Mononuclear cell (primary cell): ENCODE measurements at regions not wholly inside any gene's neighbourhood (a gene's known extent, or its start where the extent isn't known, plus 50 kb on each side); places are given as distances from the start of the nearest gene placed in this dataset.
"Not testable (repeated sequence)": the region's sequence is repeated elsewhere in the genome, so short reads cannot be mapped to it uniquely, and the experiment has no call there.

Experiments used
- H3K27me3 ChIP-seq: 2 replicates; pipeline ENCODE4 v1.6.0; 2011; ENCODE audit warnings: low read length, control low read depth; ENCODE audit not compliant: insufficient read depth
- H3K4me1 ChIP-seq: 2 replicates; pipeline ENCODE4 v1.5.1; 2011; ENCODE audit warnings: mild to moderate bottlenecking, low read length, control low read depth; ENCODE audit not compliant: insufficient read depth
- H3K4me3 ChIP-seq: 2 replicates; pipeline ENCODE4 v1.5.1; 2011; ENCODE audit warnings: mild to moderate bottlenecking, low read length, moderate library complexity
- H3K9me3 ChIP-seq: 2 replicates; pipeline ENCODE4 v1.5.1; 2011; ENCODE audit warnings: low read depth, mild to moderate bottlenecking, control low read depth, low read length

GRCh38 chr6:21769405-21769861 is 175.9 kb downstream of the SOX4 start:
- Histone ChIP-seq H3K4me3 (no peak overlapping the region), H3K4me1 (no peaks in the 10 kb centered on the region), H3K27me3 (no peaks in the 10 kb centered on the region), H3K9me3 (no peaks in the 10 kb centered on the region)

GRCh38 chr6:21769968-21770367 is 176.4 kb downstream of the SOX4 start:
- Histone ChIP-seq H3K9me3 (no peaks in the 10 kb centered on the region), H3K27me3 (no peaks in the 10 kb centered on the region), H3K4me1 (no peaks in the 10 kb centered on the region), H3K4me3 (no peak overlapping the region)

GRCh38 chr6:21771626-21772320 is 178.2 kb downstream of the SOX4 start:
- Histone ChIP-seq H3K9me3 (no peaks in the 10 kb centered on the region), H3K4me3 (no peak overlapping the region), H3K4me1 (no peaks in the 10 kb centered on the region), H3K27me3 (no peaks in the 10 kb centered on the region)

- H3K4me1 ChIP-seq: no peaks in the 10 kb centered on the region
- no peaks in the 10 kb centered on the region for H3K27me3 ChIP-seq
- no peaks in the 10 kb centered on the region for H3K9me3 ChIP-seq
- no peak overlapping the region for H3K4me3 ChIP-seq
Observed at GRCh38 chr6:21772477-21772876, 178.9 kb downstream of the SOX4 start.

GRCh38 chr6:21772884-21773575 is 179.5 kb downstream of the SOX4 start:
- Histone ChIP-seq H3K27me3 (no peaks in the 10 kb centered on the region), H3K9me3 (no peaks in the 10 kb centered on the region), H3K4me1 (no peaks in the 10 kb centered on the region), H3K4me3 (no peak overlapping the region)

GRCh38 chr6:21773576-21773968 is 180.0 kb downstream of the SOX4 start:
- Histone ChIP-seq H3K4me1 (no peaks in the 10 kb centered on the region), H3K4me3 (no peak overlapping the region), H3K27me3 (no peaks in the 10 kb centered on the region), H3K9me3 (no peaks in the 10 kb centered on the region)

GRCh38 chr6:21777846-21778245 is 184.3 kb downstream of the SOX4 start:
- no peak overlapping the region for H3K4me3 ChIP-seq
- H3K27me3 ChIP-seq: no peaks in the 10 kb centered on the region
- H3K4me1 ChIP-seq: no peaks in the 10 kb centered on the region
- no peaks in the 10 kb centered on the region for H3K9me3 ChIP-seq

- Histone ChIP-seq H3K27me3 (no peaks in the 10 kb centered on the region), H3K9me3 (no peaks in the 10 kb centered on the region), H3K4me3 (no peak overlapping the region), H3K4me1 (no peaks in the 10 kb centered on the region)
Observed at GRCh38 chr6:21780141-21780540, 186.6 kb downstream of the SOX4 start.

- Histone ChIP-seq H3K4me3 (no peak overlapping the region), H3K4me1 (no peaks in the 10 kb centered on the region), H3K9me3 (no peaks in the 10 kb centered on the region), H3K27me3 (no peaks in the 10 kb centered on the region)
Observed at GRCh38 chr6:21780679-21781078, 187.1 kb downstream of the SOX4 start.

- no peaks in the 10 kb centered on the region for H3K27me3 ChIP-seq
- H3K9me3 ChIP-seq: no peaks in the 10 kb centered on the region
- H3K4me1 ChIP-seq: no peaks in the 10 kb centered on the region
- H3K4me3 ChIP-seq: no peak overlapping the region
Observed at GRCh38 chr6:21781128-21781527, 187.6 kb downstream of the SOX4 start.

- Histone ChIP-seq H3K9me3 (no peaks in the 10 kb centered on the region), H3K27me3 (no peaks in the 10 kb centered on the region), H3K4me1 (no peaks in the 10 kb centered on the region), H3K4me3 (no peak overlapping the region)
Observed at GRCh38 chr6:21785164-21785563, 191.6 kb downstream of the SOX4 start.

GRCh38 chr6:21791056-21791455 is 197.5 kb downstream of the SOX4 start:
- no peaks in the 10 kb centered on the region for H3K4me1 ChIP-seq
- no peak overlapping the region for H3K4me3 ChIP-seq
- no peaks in the 10 kb centered on the region for H3K9me3 ChIP-seq
- H3K27me3 ChIP-seq: no peaks in the 10 kb centered on the region

GRCh38 chr6:21791581-21791980 is 198.0 kb downstream of the SOX4 start:
- Histone ChIP-seq H3K4me3 (no peak overlapping the region), H3K27me3 (no peaks in the 10 kb centered on the region), H3K4me1 (no peaks in the 10 kb centered on the region), H3K9me3 (no peaks in the 10 kb centered on the region)

- H3K4me1 ChIP-seq: no peaks in the 10 kb centered on the region
- H3K27me3 ChIP-seq: no peaks in the 10 kb centered on the region
- no peak overlapping the region for H3K4me3 ChIP-seq
- H3K9me3 ChIP-seq: no peaks in the 10 kb centered on the region
Observed at GRCh38 chr6:21792177-21792576, 198.6 kb downstream of the SOX4 start.

- H3K27me3 ChIP-seq, H3K9me3 ChIP-seq, H3K4me3 ChIP-seq, H3K4me1 ChIP-seq: not testable (repeated sequence)
Observed at GRCh38 chr6:21796979-21797378, 203.4 kb downstream of the SOX4 start.

- H3K9me3 ChIP-seq: no peaks in the 10 kb centered on the region
- H3K4me1 ChIP-seq: no peaks in the 10 kb centered on the region
- H3K4me3 ChIP-seq: no peak overlapping the region
- no peaks in the 10 kb centered on the region for H3K27me3 ChIP-seq
Observed at GRCh38 chr6:21798468-21798867, 204.9 kb downstream of the SOX4 start.
